IMR-90 (cell line): ENCODE measurements at regions not wholly inside any gene's neighbourhood (a gene's known extent, or its start where the extent isn't known, plus 50 kb on each side); places are given as distances from the start of the nearest gene placed in this dataset.
"Not testable (repeated sequence)": the region's sequence is repeated elsewhere in the genome, so short reads cannot be mapped to it uniquely, and the experiment has no call there.

Experiments
- ATAC-seq: fragments of 200-7000 bp; cut with Tn5 transposase; 2 replicates; pipeline ENCODE4 v1.9.1; 2020; ENCODE audit warnings: low read depth, mild to moderate bottlenecking, moderate library complexity
- BruUV-seq: library from RNA; stranded (reverse); fragments of 400-500 nt; replicated peaks from 2 replicates; lab custom pipeline; 2021; lab: Mats Ljungman, UMichigan
- CTCF ChIA-PET: fragments of 300-600 bp; formaldehyde crosslinking; extraction: SDS; loops from one replicate; lab custom pipeline; 2021; ENCODE audit warnings: antibody characterized with exemption; lab: Yijun Ruan, JAX
- POLR2A ChIA-PET: fragments of 300-600 bp; sonication (Branson Sonifier 250); formaldehyde crosslinking; loops from one replicate; lab custom pipeline; 2022; ENCODE audit warnings: antibody characterized with exemption; ENCODE audit not compliant: unreplicated experiment; lab: Charles Lee
- DNase-seq: peaks from one replicate; pipeline ENCODE4 v3.0.0; 2013
- H2AFZ ChIP-seq: replicated peaks from 2 replicates; pipeline ENCODE3; 2013; ENCODE audit warnings: low read length, mild to moderate bottlenecking; ENCODE audit not compliant: poor library complexity
- H2AK5ac ChIP-seq: 2 replicates; pipeline ENCODE4 v1.6.1; 2013; ENCODE audit warnings: low read depth, low read length, inconsistent platforms
- H2AK9ac ChIP-seq: replicated peaks from 2 replicates; pipeline ENCODE3; 2013; ENCODE audit warnings: mild to moderate bottlenecking, low read depth, low read length, moderate library complexity; ENCODE audit not compliant: poor library complexity
- H2BK120ac ChIP-seq: 2 replicates; pipeline ENCODE4 v1.6.1; 2013; ENCODE audit warnings: low read depth, low read length, inconsistent platforms
- H2BK15ac ChIP-seq: 3 replicates; pipeline ENCODE4 v1.6.1; 2013; ENCODE audit warnings: low read depth, low read length, inconsistent platforms
- H2BK20ac ChIP-seq: 2 replicates; pipeline ENCODE4 v1.6.1; 2013; ENCODE audit warnings: low read depth, mild to moderate bottlenecking, inconsistent platforms, low read length, moderate library complexity
- H2BK5ac ChIP-seq: 2 replicates; pipeline ENCODE4 v1.6.1; 2013; ENCODE audit warnings: mild to moderate bottlenecking, low read depth, low read length, inconsistent platforms; ENCODE audit not compliant: poor library complexity, severe bottlenecking
- H3K14ac ChIP-seq: replicated peaks from 2 replicates; pipeline ENCODE4 v1.6.1; 2013; ENCODE audit warnings: low read depth, low read length, inconsistent platforms
- H3K18ac ChIP-seq: 2 replicates; pipeline ENCODE4 v1.6.1; 2013; ENCODE audit warnings: low read depth, low read length, control low read depth
- H3K23ac ChIP-seq: 2 replicates; pipeline ENCODE4 v1.6.1; 2013; ENCODE audit warnings: low read depth, low read length, inconsistent platforms
- H3K27ac ChIP-seq: 2 replicates; pipeline ENCODE4 v1.5.1; 2013; ENCODE audit warnings: mild to moderate bottlenecking, control low read depth, low read length; ENCODE audit not compliant: insufficient read depth
- H3K27me3 ChIP-seq: 2 replicates; pipeline ENCODE4 v1.6.1; 2013; ENCODE audit warnings: low read length; ENCODE audit not compliant: control insufficient read depth, insufficient read depth
- H3K36me3 ChIP-seq: 2 replicates; pipeline ENCODE4 v1.6.1; 2013; ENCODE audit warnings: low read length, mixed read lengths; ENCODE audit not compliant: control insufficient read depth, insufficient read depth
- H3K4ac ChIP-seq: 2 replicates; pipeline ENCODE4 v1.6.1; 2013; ENCODE audit warnings: low read depth, low read length, inconsistent platforms
- H3K4me1 ChIP-seq: 2 replicates; pipeline ENCODE4 v1.6.1; 2013; ENCODE audit warnings: low read length, mixed read lengths; ENCODE audit not compliant: control insufficient read depth, insufficient read depth
- H3K4me2 ChIP-seq: 2 replicates; pipeline ENCODE4 v1.6.1; 2013; ENCODE audit warnings: low read depth, mild to moderate bottlenecking, control low read depth, low read length, moderate library complexity
- H3K4me3 ChIP-seq: 2 replicates; pipeline ENCODE4 v1.5.1; 2013; ENCODE audit warnings: low read depth, mild to moderate bottlenecking, control low read depth, low read length, moderate library complexity; ENCODE audit not compliant: insufficient read depth
- H3K56ac ChIP-seq: 2 replicates; pipeline ENCODE4 v1.6.1; 2013; ENCODE audit warnings: low read length, inconsistent platforms; ENCODE audit not compliant: insufficient read depth; ENCODE audit errors: extremely low read depth
- H3K79me1 ChIP-seq, 2 experiments: 2 replicates each; pipeline ENCODE4 v1.6.1; 2013; ENCODE audit warnings: low read length in 2 of 2, inconsistent platforms in 1 of 2, low read depth in 1 of 2
- H3K9ac ChIP-seq: 2 replicates; pipeline ENCODE4 v1.6.1; 2013; ENCODE audit warnings: low read depth, low read length, control low read depth
- H3K9me1 ChIP-seq: 2 replicates; pipeline ENCODE4 v1.6.1; 2013; ENCODE audit warnings: low read length, inconsistent platforms; ENCODE audit not compliant: insufficient read depth
- H3K9me3 ChIP-seq: 2 replicates; pipeline ENCODE4 v1.6.1; 2013; ENCODE audit warnings: low read length; ENCODE audit not compliant: control insufficient read depth, insufficient read depth
- H4K20me1 ChIP-seq: 2 replicates; pipeline ENCODE4 v1.6.1; 2013; ENCODE audit warnings: low read length, inconsistent platforms; ENCODE audit not compliant: insufficient read depth
- H4K5ac ChIP-seq: 2 replicates; pipeline ENCODE4 v1.6.1; 2013; ENCODE audit warnings: mild to moderate bottlenecking, low read depth, low read length, control low read depth
- H4K8ac ChIP-seq, 2 experiments: 2 replicates each; pipeline ENCODE4 v1.6.1; 2013; ENCODE audit warnings: low read depth in 2 of 2, low read length in 2 of 2, control low read depth in 1 of 2, inconsistent platforms in 1 of 2
- H4K91ac ChIP-seq: 2 replicates; pipeline ENCODE4 v1.6.1; 2013; ENCODE audit warnings: low read depth, low read length, inconsistent platforms; ENCODE audit not compliant: insufficient read depth
- WGBS, 2 experiments: methylation state at CpG; one replicate each; pipeline versions ENCODE4 v1.1.5 to v1.1.7; 2013; ENCODE audit warnings: missing lambda C conversion rate in 2 of 2; ENCODE audit not compliant: insufficient read length in 1 of 2; ENCODE audit errors: extremely low coverage in 2 of 2; 5-methylcytosine and 5-hydroxymethylcytosine counted together
- dilution Hi-C: fragments of 300-500 bp; cut with HindIII; formaldehyde crosslinking; loops from one replicate; pipeline ENCODE4 v1.14.3; 2018; ENCODE audit warnings: low sequenced_read_pairs; ENCODE audit not compliant: unreplicated experiment
- in situ Hi-C: fragments of 300-500 bp; cut with MboI; formaldehyde crosslinking; loops from 3 replicates; pipeline ENCODE4 v1.14.3; 2019; ENCODE audit warnings: low sequenced_read_pairs, inconsistent platforms, mixed read lengths
- intact Hi-C: fragments of 100-400 bp; cut with micrococcal nuclease; formaldehyde crosslinking; loops from 2 replicates; pipeline ENCODE4 v1.10.0; 2022

DNA sequence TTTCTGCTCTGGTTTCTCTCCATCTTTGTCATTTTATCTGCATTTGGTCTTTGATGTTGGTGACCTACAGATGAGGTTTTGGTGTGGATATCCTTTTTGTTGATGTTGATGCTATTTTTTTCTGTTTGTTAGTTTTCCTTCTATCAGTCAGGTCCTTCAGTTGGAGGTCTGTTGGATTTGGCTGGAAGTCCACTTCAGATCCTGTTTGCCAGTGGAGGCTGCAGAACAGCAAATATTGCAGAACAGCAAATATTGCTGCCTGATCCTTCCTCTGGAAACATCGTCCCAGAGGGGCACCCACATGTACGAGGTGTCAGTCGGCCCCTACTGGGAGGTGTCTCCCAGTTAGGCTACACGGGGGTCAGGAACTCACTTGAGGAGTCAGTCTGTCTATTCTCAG is 265.4 kb upstream of the SYNCRIP start:
- H2AK9ac ChIP-seq, H3K79me1 ChIP-seq, H3K4me1 ChIP-seq, H3K9ac ChIP-seq, BruUV-seq, H2AK5ac ChIP-seq, H3K4me2 ChIP-seq, dilution Hi-C loops, DNase-seq, H4K5ac ChIP-seq, H4K91ac ChIP-seq, H3K36me3 ChIP-seq, H3K14ac ChIP-seq, H4K20me1 ChIP-seq, H2BK5ac ChIP-seq, H2AFZ ChIP-seq, in situ Hi-C loops, H2BK120ac ChIP-seq, intact Hi-C loops, H2BK15ac ChIP-seq, H3K56ac ChIP-seq, ATAC-seq, H3K27ac ChIP-seq, H3K27me3 ChIP-seq, CTCF ChIA-PET, H3K23ac ChIP-seq, H3K4me3 ChIP-seq, H3K18ac ChIP-seq, H3K9me1 ChIP-seq, H3K9me3 ChIP-seq, POLR2A ChIA-PET, H4K8ac ChIP-seq, H2BK20ac ChIP-seq, H3K4ac ChIP-seq: not testable (repeated sequence)
- no CpG with 5 or more reads among the region's 4 CpGs for WGBS, 2 experiments
